ENCODE measurements at regions not wholly inside any gene's neighbourhood (a gene's known extent, or its start where the extent isn't known, plus 50 kb on each side); places are given as distances from the start of the nearest gene placed in this dataset.

DNA sequence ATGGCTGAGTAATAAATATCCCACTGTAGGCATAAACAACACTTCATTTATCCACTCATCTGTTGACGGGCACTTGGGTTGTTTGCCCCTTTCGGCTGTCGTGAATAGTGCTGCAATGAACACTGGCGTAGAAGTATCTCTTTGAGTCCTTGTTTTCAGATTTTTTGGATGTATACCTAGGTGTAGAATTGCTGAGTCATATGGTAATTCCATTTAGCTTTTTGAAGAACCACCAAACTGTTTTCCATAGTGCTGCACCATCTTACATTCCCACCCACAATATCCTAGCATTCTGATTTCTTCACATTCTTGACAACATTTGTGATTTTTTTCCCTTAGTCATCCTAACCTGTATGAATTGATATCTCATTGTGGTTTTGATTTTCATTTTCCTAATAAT, 109.0 kb downstream of the NXNL2 start:
- ChIA-PET CTCF (no interaction called here), POLR2A (no interaction called here)
- no peak for DNase-seq
- no peak overlapping the region for H2AFZ ChIP-seq (ENCODE audit: low read depth)
- H3K4me1 ChIP-seq (ENCODE audit: control insufficient read depth in 1 of 2, insufficient read depth in 2 of 2, low read depth in 1 of 2, low read length in 1 of 2), result no peaks in the 10 kb centered on the region
- no peaks in the 10 kb centered on the region for H3K9me2 ChIP-seq
- H3F3A ChIP-seq (replicated peaks; ENCODE audit: insufficient read depth), result no peaks in the 10 kb centered on the region
- H3K27ac ChIP-seq (ENCODE audit: low read depth in 2 of 2, low read length in 1 of 2), result no peak overlapping the region
- no peak for TF ChIP-seq ELF1 (IDR thresholded peaks at IDR 0.05)
- TF ChIP-seq EZH2phosphoT487 (IDR thresholded peaks at IDR 0.05; ENCODE audit: borderline replicate concordance, low read depth), result no peak
- no peak for TF ChIP-seq RFX5 (IDR thresholded peaks at IDR 0.05; ENCODE audit: low read length)
- TF ChIP-seq FOSL2 (IDR thresholded peaks at IDR 0.05; ENCODE audit: borderline replicate concordance, low read depth), result no peak
- TF ChIP-seq CHD2 (IDR thresholded peaks at IDR 0.05; ENCODE audit: low read length, partially characterized antibody), result no peak
- TF ChIP-seq FOXJ3 (CRISPR knock-in tag; IDR thresholded peaks at IDR 0.05), result no peak
- no peak for TF ChIP-seq RXRA (IDR thresholded peaks at IDR 0.05; ENCODE audit: borderline replicate concordance, low read depth)
- no peak for TF ChIP-seq GABPA (IDR thresholded peaks at IDR 0.05; ENCODE audit: low read depth)
- TF ChIP-seq, protein P1, sequence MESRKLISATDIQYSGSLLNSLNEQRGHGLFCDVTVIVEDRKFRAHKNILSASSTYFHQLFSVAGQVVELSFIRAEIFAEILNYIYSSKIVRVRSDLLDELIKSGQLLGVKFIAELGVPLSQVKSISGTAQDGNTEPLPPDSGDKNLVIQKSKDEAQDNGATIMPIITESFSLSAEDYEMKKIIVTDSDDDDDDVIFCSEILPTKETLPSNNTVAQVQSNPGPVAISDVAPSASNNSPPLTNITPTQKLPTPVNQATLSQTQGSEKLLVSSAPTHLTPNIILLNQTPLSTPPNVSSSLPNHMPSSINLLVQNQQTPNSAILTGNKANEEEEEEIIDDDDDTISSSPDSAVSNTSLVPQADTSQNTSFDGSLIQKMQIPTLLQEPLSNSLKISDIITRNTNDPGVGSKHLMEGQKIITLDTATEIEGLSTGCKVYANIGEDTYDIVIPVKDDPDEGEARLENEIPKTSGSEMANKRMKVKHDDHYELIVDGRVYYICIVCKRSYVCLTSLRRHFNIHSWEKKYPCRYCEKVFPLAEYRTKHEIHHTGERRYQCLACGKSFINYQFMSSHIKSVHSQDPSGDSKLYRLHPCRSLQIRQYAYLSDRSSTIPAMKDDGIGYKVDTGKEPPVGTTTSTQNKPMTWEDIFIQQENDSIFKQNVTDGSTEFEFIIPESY (IDR thresholded peaks at IDR 0.05; ENCODE audit: borderline replicate concordance, low read depth), result no peak
- TF ChIP-seq, protein P2, sequence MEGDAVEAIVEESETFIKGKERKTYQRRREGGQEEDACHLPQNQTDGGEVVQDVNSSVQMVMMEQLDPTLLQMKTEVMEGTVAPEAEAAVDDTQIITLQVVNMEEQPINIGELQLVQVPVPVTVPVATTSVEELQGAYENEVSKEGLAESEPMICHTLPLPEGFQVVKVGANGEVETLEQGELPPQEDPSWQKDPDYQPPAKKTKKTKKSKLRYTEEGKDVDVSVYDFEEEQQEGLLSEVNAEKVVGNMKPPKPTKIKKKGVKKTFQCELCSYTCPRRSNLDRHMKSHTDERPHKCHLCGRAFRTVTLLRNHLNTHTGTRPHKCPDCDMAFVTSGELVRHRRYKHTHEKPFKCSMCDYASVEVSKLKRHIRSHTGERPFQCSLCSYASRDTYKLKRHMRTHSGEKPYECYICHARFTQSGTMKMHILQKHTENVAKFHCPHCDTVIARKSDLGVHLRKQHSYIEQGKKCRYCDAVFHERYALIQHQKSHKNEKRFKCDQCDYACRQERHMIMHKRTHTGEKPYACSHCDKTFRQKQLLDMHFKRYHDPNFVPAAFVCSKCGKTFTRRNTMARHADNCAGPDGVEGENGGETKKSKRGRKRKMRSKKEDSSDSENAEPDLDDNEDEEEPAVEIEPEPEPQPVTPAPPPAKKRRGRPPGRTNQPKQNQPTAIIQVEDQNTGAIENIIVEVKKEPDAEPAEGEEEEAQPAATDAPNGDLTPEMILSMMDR (IDR thresholded peaks at IDR 0.05), result no peak
- no peak for TF ChIP-seq TEAD4 (IDR thresholded peaks at IDR 0.05; ENCODE audit: borderline replicate concordance, insufficient read depth)
- TF ChIP-seq, protein P3, sequence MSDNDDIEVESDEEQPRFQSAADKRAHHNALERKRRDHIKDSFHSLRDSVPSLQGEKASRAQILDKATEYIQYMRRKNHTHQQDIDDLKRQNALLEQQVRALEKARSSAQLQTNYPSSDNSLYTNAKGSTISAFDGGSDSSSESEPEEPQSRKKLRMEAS (IDR thresholded peaks at IDR 0.05; ENCODE audit: low read depth), result no peak
- TF ChIP-seq SIN3A (IDR thresholded peaks at IDR 0.05; ENCODE audit: borderline replicate concordance, low read depth, low read length), result no peak
- TF ChIP-seq POLR2AphosphoS5 (IDR thresholded peaks at IDR 0.05; ENCODE audit: low read depth, low read length), result no peak
- TF ChIP-seq, protein P4, sequence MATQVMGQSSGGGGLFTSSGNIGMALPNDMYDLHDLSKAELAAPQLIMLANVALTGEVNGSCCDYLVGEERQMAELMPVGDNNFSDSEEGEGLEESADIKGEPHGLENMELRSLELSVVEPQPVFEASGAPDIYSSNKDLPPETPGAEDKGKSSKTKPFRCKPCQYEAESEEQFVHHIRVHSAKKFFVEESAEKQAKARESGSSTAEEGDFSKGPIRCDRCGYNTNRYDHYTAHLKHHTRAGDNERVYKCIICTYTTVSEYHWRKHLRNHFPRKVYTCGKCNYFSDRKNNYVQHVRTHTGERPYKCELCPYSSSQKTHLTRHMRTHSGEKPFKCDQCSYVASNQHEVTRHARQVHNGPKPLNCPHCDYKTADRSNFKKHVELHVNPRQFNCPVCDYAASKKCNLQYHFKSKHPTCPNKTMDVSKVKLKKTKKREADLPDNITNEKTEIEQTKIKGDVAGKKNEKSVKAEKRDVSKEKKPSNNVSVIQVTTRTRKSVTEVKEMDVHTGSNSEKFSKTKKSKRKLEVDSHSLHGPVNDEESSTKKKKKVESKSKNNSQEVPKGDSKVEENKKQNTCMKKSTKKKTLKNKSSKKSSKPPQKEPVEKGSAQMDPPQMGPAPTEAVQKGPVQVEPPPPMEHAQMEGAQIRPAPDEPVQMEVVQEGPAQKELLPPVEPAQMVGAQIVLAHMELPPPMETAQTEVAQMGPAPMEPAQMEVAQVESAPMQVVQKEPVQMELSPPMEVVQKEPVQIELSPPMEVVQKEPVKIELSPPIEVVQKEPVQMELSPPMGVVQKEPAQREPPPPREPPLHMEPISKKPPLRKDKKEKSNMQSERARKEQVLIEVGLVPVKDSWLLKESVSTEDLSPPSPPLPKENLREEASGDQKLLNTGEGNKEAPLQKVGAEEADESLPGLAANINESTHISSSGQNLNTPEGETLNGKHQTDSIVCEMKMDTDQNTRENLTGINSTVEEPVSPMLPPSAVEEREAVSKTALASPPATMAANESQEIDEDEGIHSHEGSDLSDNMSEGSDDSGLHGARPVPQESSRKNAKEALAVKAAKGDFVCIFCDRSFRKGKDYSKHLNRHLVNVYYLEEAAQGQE (IDR thresholded peaks at IDR 0.05; ENCODE audit: low read depth, low read length), result no peak
- H3K79me2 ChIP-seq (ENCODE audit: insufficient read depth), result no peaks in the 10 kb centered on the region
- H3K27me3 ChIP-seq (ENCODE audit: insufficient read depth), result no peaks in the 10 kb centered on the region
- no peak overlapping the region for H3K4me3 ChIP-seq (ENCODE audit: low read depth in 2 of 2, low read length in 1 of 2)
- H3K9me3 ChIP-seq, result no peaks in the 10 kb centered on the region
- 49% methylated on average over 4 of the region's 4 CpGs for WGBS (ENCODE audit: low lambda C conversion rate)
- H3K36me3 ChIP-seq (replicated peaks in 1 of 2; ENCODE audit: control insufficient read depth in 1 of 2, insufficient read depth in 2 of 2, low read length in 1 of 2), result no peaks in the 10 kb centered on the region
- H3K9ac ChIP-seq, result no peak overlapping the region
- H3K4me2 ChIP-seq, result no peak overlapping the region
- no peaks in the 10 kb centered on the region for H4K20me1 ChIP-seq (ENCODE audit: insufficient read depth)
